Activated naive CD4-positive, alpha-beta T cell treated with anti-CD3 and anti-CD28 coated beads, Interleukin-2, amount 10 ng/mL, durations not matched to agents 7 days and 5 days (primary cell): ENCODE measurements at regions not wholly inside any gene's neighbourhood (a gene's known extent, or its start where the extent isn't known, plus 50 kb on each side); places are given as distances from the start of the nearest gene placed in this dataset.

Experiments
- CTCF ChIA-PET: fragments of 350-600 bp; sonication (Branson Sonifier 250); formaldehyde crosslinking; loops from one replicate; lab custom pipeline; 2021; ENCODE audit warnings: antibody characterized with exemption; lab: Charles Lee
- DNase-seq: peaks from one replicate; pipeline ENCODE4 v3.0.0-alpha.2; 2020
- H3K27ac Mint-ChIP-seq: one replicate; pipeline ENCODE4 v1.8.0; 2021; ENCODE audit warnings: mild to moderate bottlenecking, moderate library complexity, mixed read lengths
- H3K27me3 Mint-ChIP-seq: one replicate; pipeline ENCODE4 v1.8.0; 2021; ENCODE audit warnings: mild to moderate bottlenecking, mixed read lengths
- H3K36me3 Mint-ChIP-seq: one replicate; pipeline ENCODE4 v1.8.0; 2021; ENCODE audit warnings: mixed read lengths
- H3K4me1 Mint-ChIP-seq: one replicate; pipeline ENCODE4 v1.8.0; 2021; ENCODE audit warnings: mixed read lengths
- H3K4me3 Mint-ChIP-seq: one replicate; pipeline ENCODE4 v1.8.0; 2021; ENCODE audit warnings: mild to moderate bottlenecking, moderate library complexity, mixed read lengths
- H3K9me3 Mint-ChIP-seq: one replicate; pipeline ENCODE4 v1.8.0; 2021; ENCODE audit warnings: mixed read lengths

- Mint-ChIP-seq H3K36me3 (no peaks in the 10 kb centered on the region), H3K4me1 (no peaks in the 10 kb centered on the region), H3K27ac (no peak overlapping the region), H3K27me3 (peaks cover 20% of the 10 kb centered on the region), H3K9me3 (no peaks in the 10 kb centered on the region), H3K4me3 (no peak overlapping the region)
- DNase-seq, result no peak
- CTCF ChIA-PET, result no interaction called here
These were observed 400.3 kb upstream of the POU3F1 start for GRCh38 chr1:38446936-38447335.

DNA sequence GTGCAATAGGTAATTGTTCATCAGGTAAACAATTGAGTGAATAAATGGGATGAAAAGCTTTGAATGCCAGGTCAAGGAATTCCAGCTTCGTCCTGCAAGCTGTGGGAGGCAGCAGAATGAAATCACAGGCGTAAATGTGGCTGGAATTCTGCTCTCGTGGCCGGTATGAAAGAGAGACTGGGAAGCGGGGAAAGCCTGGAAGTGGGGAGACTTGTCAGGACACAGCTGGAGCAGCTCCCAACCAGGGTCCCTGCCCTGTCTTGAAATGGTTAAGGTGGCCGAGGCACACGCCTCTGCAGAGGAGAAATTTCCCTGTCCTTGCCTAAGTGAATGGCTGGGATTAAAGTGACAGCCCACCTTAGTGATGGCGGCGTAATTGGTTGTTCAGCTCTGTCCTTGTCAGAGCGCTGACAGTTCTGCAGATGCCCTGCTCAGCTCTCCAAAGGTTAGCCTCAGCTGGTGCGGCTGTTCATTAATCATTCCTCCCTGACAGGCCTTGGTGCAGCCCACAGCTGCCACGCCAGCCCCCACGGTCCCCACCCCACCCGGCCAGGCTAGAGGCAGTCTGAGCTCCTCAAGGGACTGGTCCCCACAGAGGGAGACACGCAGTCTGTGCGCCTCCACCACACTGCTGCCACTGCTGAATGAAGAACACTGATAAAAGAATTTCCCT, 398.3 kb upstream of the POU3F1 start:
- Mint-ChIP-seq H3K9me3 (no peaks in the 10 kb centered on the region), H3K4me1 (no peaks in the 10 kb centered on the region), H3K36me3 (no peaks in the 10 kb centered on the region), H3K4me3 (no peak overlapping the region), H3K27ac (no peak overlapping the region), H3K27me3 (peaks cover 20% of the 10 kb centered on the region)
- CTCF ChIA-PET, result no interaction called here
- DNase-seq, result no peak

GRCh38 chr1:38444311-38444710, 397.7 kb upstream of the POU3F1 start:
- CTCF ChIA-PET, result no interaction called here
- H3K27me3 Mint-ChIP-seq, result peaks cover 20% of the 10 kb centered on the region
- no peak for DNase-seq
- no peaks in the 10 kb centered on the region for H3K36me3 Mint-ChIP-seq
- no peak overlapping the region for H3K4me3 Mint-ChIP-seq
- H3K27ac Mint-ChIP-seq, result no peak overlapping the region
- no peaks in the 10 kb centered on the region for H3K4me1 Mint-ChIP-seq
- H3K9me3 Mint-ChIP-seq, result no peaks in the 10 kb centered on the region

GRCh38 chr1:38440402-38440801, 393.8 kb upstream of the POU3F1 start:
- Mint-ChIP-seq H3K9me3 (no peaks in the 10 kb centered on the region), H3K27me3 (peaks cover 14% of the 10 kb centered on the region), H3K4me3 (no peak overlapping the region), H3K4me1 (no peaks in the 10 kb centered on the region), H3K36me3 (no peaks in the 10 kb centered on the region), H3K27ac (no peak overlapping the region)
- no peak for DNase-seq
- CTCF ChIA-PET, result no interaction called here

DNA sequence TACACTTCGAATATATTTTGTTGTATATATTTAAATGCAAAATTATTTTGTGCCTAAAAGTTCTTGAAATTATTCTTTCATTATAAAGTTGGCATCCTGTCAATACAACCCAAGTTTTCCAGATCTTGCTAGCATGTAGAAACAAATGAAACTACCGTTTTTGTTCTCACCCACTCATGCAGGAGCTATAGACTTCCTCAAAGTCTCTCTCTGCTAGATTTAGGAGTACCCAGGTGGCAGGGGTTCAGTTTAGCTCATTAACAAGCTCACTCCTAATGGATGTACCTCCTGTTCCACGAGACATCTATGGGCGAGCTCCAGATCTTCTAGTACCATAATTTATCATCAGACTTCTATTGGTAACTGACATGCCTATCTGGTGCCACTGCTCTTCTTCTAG, 390.2 kb upstream of the POU3F1 start:
- Mint-ChIP-seq H3K36me3 (no peaks in the 10 kb centered on the region), H3K27me3 (peaks cover 32% of the 10 kb centered on the region), H3K4me3 (no peak overlapping the region), H3K27ac (no peak overlapping the region), H3K4me1 (no peaks in the 10 kb centered on the region), H3K9me3 (no peaks in the 10 kb centered on the region)
- DNase-seq, result no peak
- CTCF ChIA-PET, result no interaction called here

DNA sequence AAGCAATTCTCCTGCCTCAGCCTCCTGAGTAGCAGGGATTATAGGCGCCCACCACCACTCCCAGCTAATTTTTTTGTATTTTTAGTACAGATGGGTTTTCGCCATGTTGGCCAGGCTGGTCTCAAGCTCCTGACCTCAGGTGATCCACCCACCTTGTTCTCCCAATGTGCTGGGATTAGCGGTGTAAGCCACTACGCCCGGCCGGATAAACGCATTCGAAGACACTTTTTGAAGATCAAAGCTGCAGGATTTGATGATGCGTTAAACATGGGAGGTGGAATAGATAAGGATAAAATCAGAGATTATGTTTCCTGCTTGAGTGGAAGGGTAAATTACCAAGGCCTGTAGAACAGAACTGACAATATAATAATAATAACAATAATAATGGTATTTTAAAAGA, 389.4 kb upstream of the POU3F1 start:
- Mint-ChIP-seq H3K27me3 (peaks cover 36% of the 10 kb centered on the region), H3K36me3 (no peaks in the 10 kb centered on the region)

DNA sequence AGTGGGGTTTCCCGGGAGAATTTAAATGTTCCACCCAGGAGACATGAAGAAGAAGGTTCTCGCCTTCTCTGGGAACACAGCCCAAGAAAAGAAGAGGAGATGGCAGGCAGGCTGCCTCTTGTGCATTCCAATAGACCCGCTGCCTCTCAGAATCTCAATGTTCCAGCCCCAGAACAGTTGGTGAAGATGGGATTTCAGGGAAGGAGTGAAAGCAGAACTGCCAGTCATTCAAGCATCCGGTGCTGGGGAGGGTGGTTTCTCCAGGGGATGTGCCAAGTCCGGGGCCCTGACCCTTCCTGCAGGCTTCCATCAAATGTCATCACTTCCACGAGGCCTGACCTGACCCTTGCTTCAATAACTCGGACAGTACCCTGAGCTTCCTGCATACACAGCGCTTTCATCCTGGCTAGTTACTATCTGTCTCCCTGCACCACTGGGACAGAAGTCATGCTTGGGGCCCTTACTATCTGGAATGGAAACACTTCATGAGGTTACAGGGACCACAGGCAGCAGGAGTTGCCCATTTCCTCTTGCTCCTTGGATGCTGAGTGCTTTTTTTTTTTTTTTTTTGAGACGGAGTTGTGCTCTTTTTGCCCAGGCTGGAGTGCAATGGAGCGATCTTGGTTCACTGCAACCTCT, 386.6 kb upstream of the POU3F1 start:
- CTCF ChIA-PET, result no interaction called here
- no peak overlapping the region for H3K27ac Mint-ChIP-seq
- no peaks in the 10 kb centered on the region for H3K4me1 Mint-ChIP-seq
- H3K27me3 Mint-ChIP-seq, result peaks cover 36% of the 10 kb centered on the region
- H3K9me3 Mint-ChIP-seq, result no peaks in the 10 kb centered on the region
- no peak overlapping the region for H3K4me3 Mint-ChIP-seq
- H3K36me3 Mint-ChIP-seq, result no peaks in the 10 kb centered on the region
- no peak for DNase-seq

More for the DNA sequence above, 389.4 kb upstream of the POU3F1 start:
- Mint-ChIP-seq H3K9me3 (no peaks in the 10 kb centered on the region), H3K4me3 (no peak overlapping the region), H3K4me1 (no peaks in the 10 kb centered on the region), H3K27ac (no peak overlapping the region)
- CTCF ChIA-PET, result no interaction called here
- no peak for DNase-seq

DNA sequence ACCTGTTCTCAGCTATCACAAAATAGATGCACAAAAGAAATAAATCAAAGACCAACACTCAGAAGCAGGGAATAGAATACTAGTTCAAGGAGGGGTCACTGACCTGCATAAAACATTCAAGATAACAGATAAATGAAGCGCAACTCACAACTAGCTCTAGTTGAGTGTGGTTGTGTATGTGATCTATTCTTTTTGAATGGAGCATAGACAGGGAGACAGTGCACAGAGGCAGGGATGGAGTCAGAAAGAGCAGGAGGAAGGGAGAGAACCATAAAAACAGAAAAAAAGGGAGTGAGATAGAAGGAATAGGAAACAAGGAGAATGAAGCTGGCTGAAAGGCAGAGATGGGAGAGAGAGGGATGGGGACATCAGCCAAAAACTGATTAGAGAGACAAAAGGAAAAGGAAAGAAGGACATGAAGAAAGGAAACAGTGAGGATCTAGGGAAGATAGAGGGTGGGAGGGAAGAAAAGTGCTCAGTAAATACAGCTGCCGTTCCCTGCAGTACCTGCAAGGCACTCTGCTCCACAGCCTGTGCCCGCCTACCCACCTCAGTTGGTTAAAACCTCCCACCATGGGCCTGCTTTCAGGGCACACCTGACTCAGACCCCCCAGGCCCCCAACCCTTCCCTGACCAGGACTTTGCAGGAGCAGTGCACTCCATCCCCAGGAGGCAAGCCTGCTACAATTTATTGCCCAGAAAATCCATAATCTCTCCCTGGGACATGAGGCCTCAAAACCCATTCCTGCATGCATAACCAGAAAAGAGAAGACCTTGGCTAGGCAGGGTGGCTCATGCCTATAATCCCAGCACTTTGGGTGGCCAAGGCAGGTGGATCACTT, 385.2 kb upstream of the POU3F1 start:
- no peak overlapping the region for H3K27ac Mint-ChIP-seq
- CTCF ChIA-PET, result no interaction called here
- DNase-seq, result no peak
- H3K4me1 Mint-ChIP-seq, result no peaks in the 10 kb centered on the region
- no peaks in the 10 kb centered on the region for H3K36me3 Mint-ChIP-seq
- H3K4me3 Mint-ChIP-seq, result no peak overlapping the region
- H3K9me3 Mint-ChIP-seq, result no peaks in the 10 kb centered on the region
- peaks cover 36% of the 10 kb centered on the region for H3K27me3 Mint-ChIP-seq

- Mint-ChIP-seq H3K27ac (no peak overlapping the region), H3K9me3 (no peaks in the 10 kb centered on the region), H3K36me3 (no peaks in the 10 kb centered on the region), H3K4me3 (no peak overlapping the region), H3K27me3 (peaks cover 42% of the 10 kb centered on the region), H3K4me1 (no peaks in the 10 kb centered on the region)
- CTCF ChIA-PET, result no interaction called here
- DNase-seq, result no peak
These were observed 384.4 kb upstream of the POU3F1 start for GRCh38 chr1:38430949-38431348.

DNA sequence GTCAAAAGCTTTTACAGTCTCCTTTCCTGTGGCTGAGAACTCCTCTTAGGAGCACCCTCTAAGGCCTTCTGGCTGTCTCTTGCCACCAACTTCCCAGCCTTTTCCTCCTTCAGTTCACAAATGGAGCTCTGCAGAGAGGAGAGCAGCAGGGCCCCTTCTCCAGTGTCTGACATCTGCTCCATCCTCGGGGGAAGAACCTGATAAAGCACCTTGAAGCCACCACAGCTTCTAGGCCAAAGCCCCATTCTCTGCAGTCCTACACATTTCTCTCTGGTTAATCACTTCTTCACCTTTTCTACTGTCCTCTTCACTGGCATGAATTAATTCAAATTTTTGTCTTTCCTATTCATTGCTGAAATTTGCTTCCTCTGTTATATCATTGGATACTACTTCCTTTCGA, 378.1 kb upstream of the POU3F1 start:
- DNase-seq, result no peak
- Mint-ChIP-seq H3K36me3 (no peaks in the 10 kb centered on the region), H3K9me3 (no peaks in the 10 kb centered on the region), H3K27ac (no peak overlapping the region), H3K4me1 (no peaks in the 10 kb centered on the region), H3K27me3 (peaks cover 28% of the 10 kb centered on the region), H3K4me3 (no peak overlapping the region)
- CTCF ChIA-PET, result no interaction called here

GRCh38 chr1:38420666-38421065, 374.1 kb upstream of the POU3F1 start:
- CTCF ChIA-PET, result no interaction called here
- Mint-ChIP-seq H3K4me3 (no peak overlapping the region), H3K36me3 (no peaks in the 10 kb centered on the region), H3K9me3 (no peaks in the 10 kb centered on the region), H3K4me1 (no peaks in the 10 kb centered on the region), H3K27me3 (peaks cover 18% of the 10 kb centered on the region), H3K27ac (no peak overlapping the region)
- no peak for DNase-seq

GRCh38 chr1:38418195-38419030, 371.8 kb upstream of the POU3F1 start:
- Mint-ChIP-seq H3K36me3 (no peaks in the 10 kb centered on the region), H3K4me3 (no peak overlapping the region), H3K27me3 (peaks cover 10% of the 10 kb centered on the region), H3K9me3 (no peaks in the 10 kb centered on the region), H3K27ac (no peak overlapping the region), H3K4me1 (no peaks in the 10 kb centered on the region)
- DNase-seq, result no peak
- CTCF ChIA-PET, result no interaction called here

DNA sequence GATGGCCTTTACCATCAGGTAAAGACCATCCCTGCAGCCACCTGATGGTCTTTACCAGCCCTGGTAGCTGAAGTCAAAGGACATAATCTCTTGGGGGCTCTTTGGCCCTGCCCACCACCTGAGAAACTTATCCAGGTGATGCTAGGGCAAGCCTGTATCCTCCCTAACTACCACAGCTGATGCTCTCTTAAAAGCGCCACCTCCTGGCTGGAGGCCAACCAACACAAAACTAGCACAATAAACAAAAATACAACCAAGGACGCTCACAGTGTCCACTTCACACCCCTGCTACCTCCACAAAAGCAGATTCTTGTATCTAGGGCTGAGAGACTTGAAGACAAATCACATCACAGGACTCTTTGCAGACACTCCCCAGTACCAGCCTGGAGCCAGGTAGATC, 357.1 kb upstream of the POU3F1 start:
- H3K27me3 Mint-ChIP-seq, result peaks cover 23% of the 10 kb centered on the region
- no peaks in the 10 kb centered on the region for H3K36me3 Mint-ChIP-seq
- no peak overlapping the region for H3K4me3 Mint-ChIP-seq
- H3K27ac Mint-ChIP-seq, result no peak overlapping the region
- no peaks in the 10 kb centered on the region for H3K4me1 Mint-ChIP-seq
- CTCF ChIA-PET, result no interaction called here
- H3K9me3 Mint-ChIP-seq, result peaks cover 2% of the 10 kb centered on the region
- DNase-seq, result no peak

GRCh38 chr1:38402230-38402815, 355.7 kb upstream of the POU3F1 start:
- H3K27me3 Mint-ChIP-seq, result peaks cover 24% of the 10 kb centered on the region
- CTCF ChIA-PET, result no interaction called here
- no peak overlapping the region for H3K4me3 Mint-ChIP-seq
- DNase-seq, result no peak
- no peak overlapping the region for H3K27ac Mint-ChIP-seq
- no peaks in the 10 kb centered on the region for H3K4me1 Mint-ChIP-seq
- peaks cover 2% of the 10 kb centered on the region for H3K9me3 Mint-ChIP-seq
- no peaks in the 10 kb centered on the region for H3K36me3 Mint-ChIP-seq
